Cardiac fibroblast (primary cell): ENCODE measurements at regions not wholly inside any gene's neighbourhood (a gene's known extent, or its start where the extent isn't known, plus 50 kb on each side); places are given as distances from the start of the nearest gene placed in this dataset.
"Not testable (repeated sequence)": the region's sequence is repeated elsewhere in the genome, so short reads cannot be mapped to it uniquely, and the experiment has no call there.

Source experiments
- DNase-seq, 2 donors: peaks; one replicate each; pipeline versions ENCODE4 v3.0.0 to v3.0.0-alpha.2; 2010; ENCODE audit warnings: low read depth in 2 of 2
- H3K4me3 ChIP-seq, 2 donors: replicated peaks in 1 of 2; 1 replicate in 1 of 2; 2 replicates in 1 of 2; pipeline ENCODE4 v1.5.1; 2011; ENCODE audit warnings: low read depth in 2 of 2, low read length in 2 of 2, mild to moderate bottlenecking in 2 of 2, moderate library complexity in 1 of 2
- TF ChIP-seq, protein P1 (sequence below): IDR thresholded peaks from one replicate; pipeline ENCODE4 v1.5.1; 2011; ENCODE audit warnings: low read depth, mild to moderate bottlenecking, low read length, inconsistent platforms

GRCh38 chr1:5603353-5604104 lies 388.7 kb downstream of the NPHP4 start:
- H3K4me3 ChIP-seq, result no peak overlapping the region
- DNase-seq, result no peak
- TF ChIP-seq, protein P1, sequence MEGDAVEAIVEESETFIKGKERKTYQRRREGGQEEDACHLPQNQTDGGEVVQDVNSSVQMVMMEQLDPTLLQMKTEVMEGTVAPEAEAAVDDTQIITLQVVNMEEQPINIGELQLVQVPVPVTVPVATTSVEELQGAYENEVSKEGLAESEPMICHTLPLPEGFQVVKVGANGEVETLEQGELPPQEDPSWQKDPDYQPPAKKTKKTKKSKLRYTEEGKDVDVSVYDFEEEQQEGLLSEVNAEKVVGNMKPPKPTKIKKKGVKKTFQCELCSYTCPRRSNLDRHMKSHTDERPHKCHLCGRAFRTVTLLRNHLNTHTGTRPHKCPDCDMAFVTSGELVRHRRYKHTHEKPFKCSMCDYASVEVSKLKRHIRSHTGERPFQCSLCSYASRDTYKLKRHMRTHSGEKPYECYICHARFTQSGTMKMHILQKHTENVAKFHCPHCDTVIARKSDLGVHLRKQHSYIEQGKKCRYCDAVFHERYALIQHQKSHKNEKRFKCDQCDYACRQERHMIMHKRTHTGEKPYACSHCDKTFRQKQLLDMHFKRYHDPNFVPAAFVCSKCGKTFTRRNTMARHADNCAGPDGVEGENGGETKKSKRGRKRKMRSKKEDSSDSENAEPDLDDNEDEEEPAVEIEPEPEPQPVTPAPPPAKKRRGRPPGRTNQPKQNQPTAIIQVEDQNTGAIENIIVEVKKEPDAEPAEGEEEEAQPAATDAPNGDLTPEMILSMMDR, result no peak

GRCh38 chr1:5602718-5603117 lies 389.5 kb downstream of the NPHP4 start:
- not testable (repeated sequence) for H3K4me3 ChIP-seq, DNase-seq

GRCh38 chr1:5601516-5601915 lies 390.7 kb downstream of the NPHP4 start:
- no peak overlapping the region for H3K4me3 ChIP-seq
- TF ChIP-seq, protein P1, result no peak
- no peak for DNase-seq

GRCh38 chr1:5599541-5599940 lies 392.7 kb downstream of the NPHP4 start:
- no peak for DNase-seq
- TF ChIP-seq, protein P1, result no peak
- no peak overlapping the region for H3K4me3 ChIP-seq

GRCh38 chr1:5598824-5599395 lies 393.3 kb downstream of the NPHP4 start:
- no peak overlapping the region for H3K4me3 ChIP-seq
- DNase-seq, result no peak
- TF ChIP-seq, protein P1, result no peak

- DNase-seq, result no peak
- H3K4me3 ChIP-seq, result no peak overlapping the region
- TF ChIP-seq, protein P1, result no peak
Observed at GRCh38 chr1:5597991-5598823, 394.0 kb downstream of the NPHP4 start.

- H3K4me3 ChIP-seq, result no peak overlapping the region
- no peak for DNase-seq
- TF ChIP-seq, protein P1, result no peak
Observed at GRCh38 chr1:5597171-5597850, 394.9 kb downstream of the NPHP4 start.
